Kidney (tissue), 13 donors: ENCODE measurements at regions not wholly inside any gene's neighbourhood (a gene's known extent, or its start where the extent isn't known, plus 50 kb on each side); places are given as distances from the start of the nearest gene placed in this dataset.
"Not testable (repeated sequence)": the region's sequence is repeated elsewhere in the genome, so short reads cannot be mapped to it uniquely, and the experiment has no call there.

Source experiments
- DNase-seq, 5 donors: peaks; one replicate each; pipeline ENCODE4 v3.0.0-alpha.2; 2013 to 2020
- FAIRE-seq: peaks from 2 replicates; lab custom pipeline; 2012; peaks lifted over from hg19 to GRCh38; lab: Jason Lieb, UNC
- H3K27ac ChIP-seq, 2 donors: one replicate each; pipeline ENCODE4 v1.7.0; 2013; ENCODE audit warnings: low read depth in 2 of 2, low read length in 2 of 2, inconsistent platforms in 1 of 2
- H3K27me3 ChIP-seq: one replicate; pipeline ENCODE4 v1.7.1; 2013; ENCODE audit warnings: low read length, inconsistent platforms; ENCODE audit not compliant: control insufficient read depth, insufficient read depth
- H3K36me3 ChIP-seq, 3 donors: one replicate each; pipeline versions ENCODE4 v1.7.0 to v1.7.1; 2013; ENCODE audit warnings: low read length in 3 of 3, control low read depth in 1 of 3, inconsistent platforms in 1 of 3; ENCODE audit not compliant: insufficient read depth in 3 of 3, control insufficient read depth in 2 of 3
- H3K4me1 ChIP-seq, 3 donors: one replicate each; pipeline versions ENCODE4 v1.7.0 to v1.7.1; 2013; ENCODE audit warnings: low read length in 3 of 3, inconsistent platforms in 1 of 3, low read depth in 1 of 3; ENCODE audit not compliant: control insufficient read depth in 2 of 3, insufficient read depth in 2 of 3
- H3K4me3 ChIP-seq, 3 donors: one replicate each; pipeline versions ENCODE4 v1.7.0 to v1.8.1; 2013; ENCODE audit warnings: low read length in 3 of 3, control low read depth in 1 of 3, inconsistent platforms in 1 of 3
- H3K9ac ChIP-seq, 3 donors: one replicate each; pipeline versions ENCODE4 v1.7.0 to v1.7.1; 2013; ENCODE audit warnings: low read length in 3 of 3, control low read depth in 1 of 3, inconsistent platforms in 1 of 3
- H3K9me3 ChIP-seq, 3 donors: one replicate each; pipeline versions ENCODE4 v1.7.0 to v1.7.1; 2013; ENCODE audit warnings: low read length in 3 of 3, control low read depth in 1 of 3, inconsistent platforms in 1 of 3; ENCODE audit not compliant: control insufficient read depth in 2 of 3, insufficient read depth in 1 of 3
- CTCF ChIP-seq: IDR thresholded peaks from 3 replicates; pipeline ENCODE4 v1.5.1; 2012; ENCODE audit warnings: mild to moderate bottlenecking, moderate library complexity, borderline replicate concordance; ENCODE audit not compliant: insufficient read depth; ENCODE audit errors: extremely low read depth
- intact Hi-C: fragments of 100-400 bp; cut with DNase I; formaldehyde crosslinking; loops from one replicate; pipeline ENCODE4 v1.11.1; 2022
- donor health status: control.
- donor health status: control.
- donor health status: control.
- donor health status: control.
- donor health status: control.
- donor health status: DM: yes; HTN: yes; CAD: no.
- donor health status: Normal renal cell carcinoma (clear cell type).

GRCh38 chr5:84986688-84987087 lies 602.0 kb upstream of the EDIL3 start:
- H3K36me3 ChIP-seq = no peaks in the 10 kb centered on the region
- DNase-seq (no peak), FAIRE-seq (no peak)
- no peak overlapping the region for H3K9ac ChIP-seq
- no peaks in the 10 kb centered on the region for H3K27me3 ChIP-seq
- no peak for TF ChIP-seq CTCF
- H3K9me3 ChIP-seq = no peaks in the 10 kb centered on the region
- no peak overlapping the region for H3K27ac ChIP-seq
- no peaks in the 10 kb centered on the region for H3K4me1 ChIP-seq
- H3K4me3 ChIP-seq = no peak overlapping the region
- intact Hi-C loops = no loop called here

- FAIRE-seq = no peak
- Histone ChIP-seq H3K36me3 (no peaks in the 10 kb centered on the region), H3K4me1 (no peaks in the 10 kb centered on the region), H3K27me3 (no peaks in the 10 kb centered on the region), H3K4me3 (no peak overlapping the region), H3K27ac (no peak overlapping the region), H3K9me3 (no peaks in the 10 kb centered on the region), H3K9ac (no peak overlapping the region)
- intact Hi-C loops = no loop called here
- no peak for DNase-seq
- no peak for TF ChIP-seq CTCF
Observed at GRCh38 chr5:85000671-85001070, 616.0 kb upstream of the EDIL3 start.

DNA sequence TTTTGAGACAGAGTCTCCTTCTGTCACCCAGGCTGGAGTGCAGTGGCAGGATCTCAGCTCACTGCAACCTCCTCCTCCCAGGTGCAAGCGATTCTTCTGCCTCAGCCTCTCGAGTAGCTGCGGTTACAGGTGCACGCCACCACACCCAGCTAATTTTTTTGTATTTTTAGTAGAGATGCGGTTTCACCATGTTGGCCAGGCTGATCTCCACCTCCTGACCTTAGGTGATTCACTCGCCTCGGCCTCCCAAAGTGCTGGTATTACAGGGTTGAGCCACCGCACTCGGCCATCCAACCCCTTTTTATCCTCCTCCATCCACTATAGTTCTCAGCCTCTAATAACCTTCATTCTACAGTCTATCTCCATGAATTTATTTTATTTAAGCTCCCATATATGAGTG lies 617.3 kb upstream of the EDIL3 start:
- FAIRE-seq, intact Hi-C loops, H3K27me3 ChIP-seq, H3K4me1 ChIP-seq, H3K9me3 ChIP-seq, DNase-seq, H3K4me3 ChIP-seq, H3K36me3 ChIP-seq, H3K9ac ChIP-seq, H3K27ac ChIP-seq: not testable (repeated sequence)

DNA sequence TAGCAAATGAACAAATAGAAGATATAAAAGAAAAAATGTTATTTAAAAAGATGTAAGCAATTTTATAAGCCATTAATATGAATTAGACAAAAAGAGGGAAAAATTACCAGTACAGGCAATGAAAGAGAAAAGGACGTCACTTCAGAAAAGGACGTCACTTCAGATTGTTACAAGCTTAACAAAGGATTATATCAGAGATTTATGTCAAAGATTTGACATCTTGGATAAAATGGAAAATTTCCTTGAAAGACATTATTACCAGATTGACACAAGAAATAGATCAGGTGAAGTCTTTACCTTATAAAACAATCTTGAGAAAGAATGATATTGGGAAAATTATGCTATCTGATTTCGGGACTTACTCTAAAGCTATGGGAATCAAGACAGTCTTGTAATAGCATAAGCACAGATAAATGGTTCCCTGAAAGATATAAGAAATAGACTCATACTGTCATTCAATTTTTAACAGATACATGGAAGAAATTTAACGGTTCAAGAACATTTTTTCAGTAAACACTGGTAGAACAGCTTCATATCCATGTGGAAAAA lies 625.4 kb upstream of the EDIL3 start:
- no peaks in the 10 kb centered on the region for H3K9me3 ChIP-seq
- H3K27ac ChIP-seq = no peak overlapping the region
- H3K4me1 ChIP-seq = no peaks in the 10 kb centered on the region
- FAIRE-seq (no peak), DNase-seq (no peak)
- no peaks in the 10 kb centered on the region for H3K36me3 ChIP-seq
- intact Hi-C loops = no loop called here
- no peak overlapping the region for H3K9ac ChIP-seq
- no peak overlapping the region for H3K4me3 ChIP-seq
- no peak for TF ChIP-seq CTCF
- H3K27me3 ChIP-seq = no peaks in the 10 kb centered on the region
